BJ (cell line): ENCODE measurements at regions not wholly inside any gene's neighbourhood (a gene's known extent, or its start where the extent isn't known, plus 50 kb on each side); places are given as distances from the start of the nearest gene placed in this dataset.

Source experiments
- CTCF ChIA-PET: fragments of 350-600 bp; formaldehyde crosslinking; extraction: SDS; loops from one replicate; lab custom pipeline; 2021; ENCODE audit warnings: antibody characterized with exemption, inconsistent platforms; lab: Yijun Ruan, JAX
- POLR2A ChIA-PET: fragments of 300-600 bp; sonication (Branson Sonifier 250); formaldehyde crosslinking; extraction: SDS; loops from one replicate; lab custom pipeline; 2021; ENCODE audit warnings: antibody characterized with exemption; lab: Charles Lee
- DNase-seq: peaks from one replicate; pipeline ENCODE4 v3.0.0-alpha.2; 2011; ENCODE audit warnings: low read depth
- H3K27me3 ChIP-seq: 2 replicates; pipeline ENCODE4 v1.6.0; 2011; ENCODE audit warnings: low read length; ENCODE audit not compliant: control insufficient read depth, insufficient read depth
- H3K36me3 ChIP-seq: 2 replicates; pipeline ENCODE4 v1.5.1; 2011; ENCODE audit warnings: low read length; ENCODE audit not compliant: control insufficient read depth, insufficient read depth
- H3K4me3 ChIP-seq: 2 replicates; pipeline ENCODE4 v1.5.1; 2011; ENCODE audit warnings: low read depth, mild to moderate bottlenecking, control low read depth, low read length
- TF ChIP-seq, protein P1 (sequence below): IDR thresholded peaks from 2 replicates; pipeline ENCODE4 v1.5.1; 2011; ENCODE audit warnings: low read depth, mild to moderate bottlenecking, control low read depth, inconsistent platforms, low read length, moderate library complexity; ENCODE audit not compliant: insufficient read depth

DNA sequence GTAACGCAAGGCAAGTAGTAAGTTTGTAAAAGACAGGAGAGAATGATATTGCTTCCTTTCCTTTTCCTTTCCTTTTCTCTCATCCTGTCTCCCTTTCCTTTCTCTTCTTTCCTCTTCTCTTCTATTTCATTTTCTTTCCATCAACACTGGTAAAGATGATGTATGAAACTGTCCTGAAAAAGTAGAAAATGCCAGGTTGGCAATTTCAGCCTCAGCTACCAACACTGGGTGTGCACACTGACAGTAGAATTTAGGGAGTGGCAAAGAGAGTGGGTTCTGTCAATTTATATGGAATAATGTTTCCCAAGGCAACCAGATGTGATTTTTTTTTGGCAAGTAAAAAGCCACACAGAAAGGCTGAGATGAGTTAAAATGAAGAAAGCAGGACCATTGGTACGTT, 155.7 kb upstream of the ZRANB2 start:
- H3K4me3 ChIP-seq: no peak overlapping the region
- no peaks in the 10 kb centered on the region for H3K27me3 ChIP-seq
- H3K36me3 ChIP-seq: no peaks in the 10 kb centered on the region
- ChIA-PET POLR2A (no interaction called here), CTCF (no interaction called here)
- TF ChIP-seq, protein P1, sequence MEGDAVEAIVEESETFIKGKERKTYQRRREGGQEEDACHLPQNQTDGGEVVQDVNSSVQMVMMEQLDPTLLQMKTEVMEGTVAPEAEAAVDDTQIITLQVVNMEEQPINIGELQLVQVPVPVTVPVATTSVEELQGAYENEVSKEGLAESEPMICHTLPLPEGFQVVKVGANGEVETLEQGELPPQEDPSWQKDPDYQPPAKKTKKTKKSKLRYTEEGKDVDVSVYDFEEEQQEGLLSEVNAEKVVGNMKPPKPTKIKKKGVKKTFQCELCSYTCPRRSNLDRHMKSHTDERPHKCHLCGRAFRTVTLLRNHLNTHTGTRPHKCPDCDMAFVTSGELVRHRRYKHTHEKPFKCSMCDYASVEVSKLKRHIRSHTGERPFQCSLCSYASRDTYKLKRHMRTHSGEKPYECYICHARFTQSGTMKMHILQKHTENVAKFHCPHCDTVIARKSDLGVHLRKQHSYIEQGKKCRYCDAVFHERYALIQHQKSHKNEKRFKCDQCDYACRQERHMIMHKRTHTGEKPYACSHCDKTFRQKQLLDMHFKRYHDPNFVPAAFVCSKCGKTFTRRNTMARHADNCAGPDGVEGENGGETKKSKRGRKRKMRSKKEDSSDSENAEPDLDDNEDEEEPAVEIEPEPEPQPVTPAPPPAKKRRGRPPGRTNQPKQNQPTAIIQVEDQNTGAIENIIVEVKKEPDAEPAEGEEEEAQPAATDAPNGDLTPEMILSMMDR: no peak
- DNase-seq: no peak

DNA sequence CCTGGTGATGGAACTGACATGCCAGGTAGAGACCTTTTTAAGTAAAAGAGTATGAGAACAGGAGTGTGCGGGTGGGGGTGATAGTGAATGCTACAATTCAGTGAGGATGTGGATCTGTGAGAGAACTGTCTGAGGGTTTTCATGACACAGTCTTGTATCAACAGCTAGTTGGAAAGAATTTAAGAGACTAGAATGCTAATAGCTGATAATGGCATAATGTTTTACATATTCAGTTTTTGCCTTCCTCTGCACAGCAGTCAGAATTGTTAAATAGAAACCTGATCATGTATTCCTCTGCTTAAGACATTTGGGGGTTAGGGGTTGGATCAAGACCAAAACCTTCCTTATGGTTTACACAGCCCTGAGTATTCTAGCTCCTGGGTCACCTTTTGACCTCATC, 152.8 kb upstream of the ZRANB2 start:
- H3K27me3 ChIP-seq: no peaks in the 10 kb centered on the region
- CTCF ChIA-PET: no interaction called here
- TF ChIP-seq, protein P1: no peak
- no peak for DNase-seq
- POLR2A ChIA-PET: no interaction called here
- no peaks in the 10 kb centered on the region for H3K36me3 ChIP-seq
- H3K4me3 ChIP-seq: no peak overlapping the region

DNA sequence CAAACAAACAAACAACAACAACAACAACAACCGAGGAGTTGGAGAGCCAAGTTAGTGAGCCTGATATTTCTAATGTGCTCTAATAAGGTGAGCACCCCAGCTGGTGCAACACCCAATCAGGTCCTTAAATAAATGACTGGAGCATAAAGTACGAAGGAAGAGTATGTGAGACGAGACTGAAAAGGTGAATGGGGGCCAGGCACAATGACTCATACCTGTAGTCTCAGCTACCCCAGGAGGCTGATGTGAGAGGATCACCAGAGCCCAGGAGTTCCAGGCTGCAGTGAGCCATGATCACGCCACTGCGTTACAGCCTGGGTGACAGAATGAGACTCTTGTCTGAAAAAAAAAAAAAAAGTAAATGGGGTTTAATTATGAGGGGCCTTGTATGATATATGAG, 152.0 kb upstream of the ZRANB2 start:
- H3K36me3 ChIP-seq: no peaks in the 10 kb centered on the region
- ChIA-PET POLR2A (no interaction called here), CTCF (no interaction called here)
- H3K4me3 ChIP-seq: no peak overlapping the region
- TF ChIP-seq, protein P1: no peak
- no peak for DNase-seq
- H3K27me3 ChIP-seq: no peaks in the 10 kb centered on the region

DNA sequence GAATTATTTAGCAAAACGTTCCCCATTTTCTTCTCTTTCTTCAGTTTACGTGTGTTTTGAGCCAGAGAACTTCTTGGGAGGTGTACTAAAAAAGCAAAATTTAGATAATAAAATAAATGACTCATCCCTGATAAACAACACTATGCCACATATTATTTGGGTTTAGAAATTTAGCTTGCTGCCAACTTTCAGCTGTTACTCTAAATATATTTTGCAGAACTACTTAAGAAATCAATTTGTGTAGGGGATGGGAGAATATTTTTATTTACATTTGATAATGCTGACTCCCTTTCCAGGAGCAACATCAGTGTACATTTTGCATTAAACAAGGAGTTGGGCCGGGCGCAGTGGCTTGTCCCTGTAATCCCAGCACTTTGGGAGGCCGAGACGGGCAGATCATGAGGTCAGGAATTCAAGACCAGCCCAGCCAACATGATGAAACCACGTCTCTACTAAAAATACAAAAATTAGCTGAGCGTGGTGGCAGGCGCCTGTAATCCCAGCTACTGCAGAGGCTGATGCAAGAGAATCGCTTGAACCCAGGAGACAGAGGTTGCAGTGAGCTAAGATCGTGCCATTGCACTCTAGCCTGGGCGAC, 151.4 kb upstream of the ZRANB2 start:
- no peaks in the 10 kb centered on the region for H3K27me3 ChIP-seq
- ChIA-PET CTCF (no interaction called here), POLR2A (no interaction called here)
- no peak overlapping the region for H3K4me3 ChIP-seq
- H3K36me3 ChIP-seq: no peaks in the 10 kb centered on the region
- no peak for DNase-seq
- TF ChIP-seq, protein P1: no peak

DNA sequence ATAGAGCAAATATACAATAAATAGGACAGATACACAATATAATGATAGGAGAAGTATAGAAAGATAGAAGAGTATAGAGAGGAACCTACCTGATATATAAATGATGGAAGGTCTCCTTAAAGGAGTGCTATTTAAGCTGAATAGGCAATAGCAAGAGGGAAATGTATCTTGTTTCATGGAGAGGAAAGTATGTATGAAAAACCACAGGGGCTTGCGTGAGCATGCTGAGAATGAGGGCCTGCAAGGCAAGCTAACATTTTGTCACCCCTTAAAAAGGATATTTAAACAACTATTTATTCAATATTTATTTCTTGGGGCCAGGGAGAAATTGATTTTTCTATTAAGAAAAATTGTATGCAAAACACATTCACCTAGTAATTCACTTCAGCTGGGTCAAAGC, 150.9 kb upstream of the ZRANB2 start:
- Histone ChIP-seq H3K4me3 (no peak overlapping the region), H3K27me3 (no peaks in the 10 kb centered on the region), H3K36me3 (no peaks in the 10 kb centered on the region)
- TF ChIP-seq, protein P1: no peak
- ChIA-PET CTCF (no interaction called here), POLR2A (no interaction called here)
- no peak for DNase-seq
